ENCODE measurements at regions not wholly inside any gene's neighbourhood (a gene's known extent, or its start where the extent isn't known, plus 50 kb on each side); places are given as distances from the start of the nearest gene placed in this dataset.

- TF ChIP-seq CTCF (IDR thresholded peaks at IDR 0.05; ENCODE audit: insufficient read depth, low read depth, low read length) (no peak), EZH2 (IDR thresholded peaks at IDR 0.05; ENCODE audit: insufficient read depth, low read length) (no peak)
These were observed 62.0 kb upstream of the SPTLC3 start for GRCh38 chr20:12946789-12947188.
